ENCODE measurements at regions not wholly inside any gene's neighbourhood (a gene's known extent, or its start where the extent isn't known, plus 50 kb on each side); places are given as distances from the start of the nearest gene placed in this dataset.

DNA sequence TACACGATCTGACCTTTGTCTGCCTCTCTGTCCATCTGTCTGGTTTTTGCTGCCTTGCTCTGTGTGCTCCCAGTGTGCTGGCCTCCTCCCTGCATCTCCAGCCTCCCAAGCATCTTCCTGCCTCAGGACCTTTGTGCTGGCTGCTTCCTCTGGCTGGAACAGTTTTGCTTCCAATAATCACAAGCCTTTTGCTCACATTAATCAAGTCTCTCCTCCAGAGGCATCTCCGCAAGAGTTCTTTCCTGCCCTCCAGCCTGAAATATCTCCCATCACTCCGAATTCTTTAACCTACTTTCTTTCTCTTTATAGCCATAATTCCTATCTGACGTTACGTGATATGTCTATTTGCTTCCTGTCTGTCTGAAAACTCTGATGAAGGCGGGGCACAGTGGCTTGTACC is 267.1 kb downstream of the ABCC12 start:
- H3K18ac ChIP-seq (ENCODE audit: extremely low read depth, low read length), result no peak overlapping the region
- H3K4me3 ChIP-seq (ENCODE audit: extremely low read depth in 1 of 4, insufficient read depth in 2 of 4, low read depth in 3 of 4, low read length in 4 of 4), result no peak overlapping the region
- no peak overlapping the region for H3K56ac ChIP-seq (replicated peaks; ENCODE audit: insufficient read length, low read depth, low read length)
- POLR2A ChIA-PET (ENCODE audit: partially characterized antibody), result no interaction called here
- H3K27me3 ChIP-seq (replicated peaks in 1 of 4; ENCODE audit: control insufficient read depth in 3 of 4, extremely low read depth in 1 of 4, insufficient read depth in 3 of 4, low read length in 3 of 4), result no peaks in the 10 kb centered on the region
- TF ChIP-seq TCF12 (IDR thresholded peaks at IDR 0.05; ENCODE audit: low read depth, low read length) (no peak), KDM1A (IDR thresholded peaks at IDR 0.05; ENCODE audit: borderline replicate concordance, low read length) (peak; percentile 52; the same call in 1 of the 2 replicates)
- H4K20me1 ChIP-seq (replicated peaks in 1 of 2; ENCODE audit: control insufficient read depth in 1 of 2, insufficient read depth in 2 of 2, low read length in 2 of 2), result no peaks in the 10 kb centered on the region
- 0 out of 2 replicates have a peak overlapping the region, but pooled peaks have one; percentile 67 for H2BK20ac ChIP-seq (ENCODE audit: low read length)
- no peaks in the 10 kb centered on the region for H3K36me3 ChIP-seq (ENCODE audit: control insufficient read depth in 2 of 4, insufficient read depth in 4 of 4, low read length in 3 of 4)
- H3K23me2 ChIP-seq (ENCODE audit: low read depth, low read length), result no peaks in the 10 kb centered on the region; the same call in 1 of the 2 replicates
- H3K79me1 ChIP-seq (ENCODE audit: low read depth, low read length), result no peaks in the 10 kb centered on the region
- no peaks in the 10 kb centered on the region for H3K9me3 ChIP-seq (ENCODE audit: insufficient read depth in 2 of 2, low read depth in 1 of 2, low read length in 1 of 2)
- peak overlapping the region; percentile 98 for H2BK12ac ChIP-seq (ENCODE audit: low read depth, low read length)
- H2BK15ac ChIP-seq (ENCODE audit: low read length), result no peak overlapping the region
- no peak overlapping the region for H3K27ac ChIP-seq (ENCODE audit: low read depth, low read length)
- peak overlapping the region; percentile 44 for H2BK120ac ChIP-seq (replicated peaks; ENCODE audit: low read depth, low read length)
- whole genome bisulfite sequencing, 2 experiments (ENCODE audit: extremely low coverage in 1 of 2, insufficient coverage in 1 of 2, insufficient read length in 1 of 2, insufficient replicate concordance in 2 of 2, low coverage in 1 of 2, low lambda C conversion rate in 2 of 2, missing lambda C conversion rate in 1 of 2), result 79 to 100% methylated on average over 3 to 6 of the region's 6 CpGs
- no peak overlapping the region for H3K4me2 ChIP-seq (ENCODE audit: insufficient read depth in 1 of 2, low read depth in 2 of 2, low read length in 2 of 2)
- FAIRE-seq, result no peak
- H4K8ac ChIP-seq (ENCODE audit: extremely low read depth, insufficient read depth, low read length), result 0 out of 2 replicates have a peak overlapping the region, but pooled peaks have one; percentile 35
- H3K79me2 ChIP-seq (ENCODE audit: control insufficient read depth in 1 of 2, insufficient read depth in 2 of 2, low read length in 2 of 2), result no peaks in the 10 kb centered on the region
- CTCF ChIA-PET (ENCODE audit: partially characterized antibody), result no interaction called here
- no peak overlapping the region for H3K14ac ChIP-seq (ENCODE audit: insufficient read length)
- H2AK5ac ChIP-seq (ENCODE audit: low read depth, low read length), result no peak overlapping the region
- peak overlapping the region; percentile 7; the same call in 1 of the 2 replicates for H2AFZ ChIP-seq (ENCODE audit: low read length)
- peaks cover 0 to 24% (median 19%) of the 10 kb centered on the region in 4 experiments; a peak in 6 of 7 replicates for H3K4me1 ChIP-seq (replicated peaks in 1 of 4; ENCODE audit: control insufficient read depth in 3 of 4, insufficient read depth in 4 of 4, low read length in 3 of 4)
- no peak overlapping the region for H3K9ac ChIP-seq (replicated peaks in 1 of 4; ENCODE audit: extremely low read depth in 1 of 4, low read depth in 3 of 4, low read length in 3 of 4)
- peak overlapping the region; percentile 67 for H4K91ac ChIP-seq (replicated peaks; ENCODE audit: insufficient read length, low read length)
- no peak overlapping the region for H3K23ac ChIP-seq (ENCODE audit: insufficient read length)
- H2BK5ac ChIP-seq (ENCODE audit: low read depth, low read length), result peak overlapping the region; percentile 74; the same call in 1 of the 2 replicates
- H3K4ac ChIP-seq (replicated peaks; ENCODE audit: insufficient read length, low read depth, low read length), result peak overlapping the region; percentile 80
- no peak overlapping the region for H4K5ac ChIP-seq (ENCODE audit: insufficient read length, low read depth, low read length)
- DNase-seq (ENCODE audit: low read depth in 1 of 2, low spot score in 2 of 2), result no peak
